A204.1 (cell line): ENCODE measurements at regions not wholly inside any gene's neighbourhood (a gene's known extent, or its start where the extent isn't known, plus 50 kb on each side); places are given as distances from the start of the nearest gene placed in this dataset.
"Not testable (repeated sequence)": the region's sequence is repeated elsewhere in the genome, so short reads cannot be mapped to it uniquely, and the experiment has no call there.

Source experiments
- FAIRE-seq: peaks from 2 replicates; lab custom pipeline; 2012; peaks lifted over from hg19 to GRCh38; lab: Jason Lieb, UNC

GRCh38 chr4:130814896-130815295 lies 1718.9 kb downstream of the C4orf33 start:
- FAIRE-seq, result no peak

GRCh38 chr4:130820448-130820847 lies 1724.5 kb downstream of the C4orf33 start:
- no peak for FAIRE-seq

- FAIRE-seq, result no peak
Measured at GRCh38 chr4:130825284-130825683, 1729.3 kb downstream of the C4orf33 start.

DNA sequence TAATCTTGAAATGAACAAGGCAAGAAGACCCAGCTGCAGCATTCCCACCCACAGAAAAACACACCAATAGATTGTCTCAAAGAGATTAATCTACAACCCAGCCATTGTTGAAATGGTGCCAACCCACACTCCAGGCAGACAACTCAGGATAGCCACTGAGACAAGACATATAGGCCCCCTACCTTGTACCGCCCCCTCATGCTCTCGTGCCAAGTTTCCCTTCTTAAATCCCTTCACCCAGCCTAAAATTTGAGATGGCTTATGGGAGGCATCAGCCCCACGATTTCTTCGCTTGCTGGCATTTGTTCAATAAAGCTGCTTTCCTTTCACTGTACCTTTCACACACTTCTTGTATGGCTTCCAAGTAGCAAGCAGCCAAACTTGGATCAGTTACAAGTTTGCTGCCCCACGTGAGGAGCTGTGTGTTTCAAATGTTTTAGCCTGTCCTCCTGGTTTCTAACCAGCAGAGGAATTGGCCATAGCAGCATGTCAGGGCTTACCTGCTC lies 1754.1 kb downstream of the C4orf33 start:
- FAIRE-seq, result no peak

DNA sequence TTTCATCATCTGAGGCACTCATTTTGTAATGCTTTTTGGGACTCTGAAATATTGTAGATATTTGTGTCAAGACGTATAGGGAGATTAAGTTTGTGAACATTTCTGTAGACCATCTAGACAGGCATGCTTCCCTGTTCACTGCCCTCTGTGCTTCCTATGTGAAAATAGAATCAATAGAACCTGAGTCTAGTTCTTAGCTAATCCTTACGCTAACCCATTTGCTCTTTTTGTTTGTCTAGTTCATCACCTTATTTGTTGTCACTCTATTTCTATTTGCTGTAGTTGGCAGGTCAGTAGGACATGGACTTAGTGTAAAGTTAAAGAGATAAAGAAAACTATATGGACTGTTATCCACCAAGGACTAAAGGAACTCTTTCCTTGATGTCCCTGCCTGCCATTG lies 1755.2 kb downstream of the C4orf33 start:
- FAIRE-seq, result no peak

GRCh38 chr4:130851932-130852331 lies 1756.0 kb downstream of the C4orf33 start:
- FAIRE-seq, result no peak

- FAIRE-seq, result no peak
Measured at GRCh38 chr4:130855533-130855932, 1759.6 kb downstream of the C4orf33 start.

DNA sequence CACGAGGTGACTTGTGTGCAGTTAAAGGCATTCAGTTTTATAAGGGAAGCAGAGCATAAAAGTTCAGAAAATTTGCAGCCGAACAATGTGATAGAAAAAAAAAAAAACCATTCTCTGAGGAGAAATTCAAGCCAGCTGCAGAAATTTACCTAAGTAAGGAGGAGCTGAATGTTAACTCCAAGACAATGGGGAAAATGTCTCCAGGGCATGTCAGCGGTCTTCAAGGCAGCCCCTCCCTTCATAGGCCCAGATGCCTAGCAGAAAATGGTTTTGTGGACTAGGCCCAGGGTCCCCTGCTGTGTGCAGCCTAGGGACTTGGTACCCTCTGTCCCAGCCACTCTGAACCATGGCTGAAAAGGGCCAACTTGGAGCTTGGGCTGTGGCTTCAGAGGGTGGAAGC lies 1764.0 kb downstream of the C4orf33 start:
- no peak for FAIRE-seq

- FAIRE-seq, result no peak
Measured at GRCh38 chr4:130896920-130897319, 1801.0 kb downstream of the C4orf33 start.

- no peak for FAIRE-seq
Measured at GRCh38 chr4:130901321-130901720, 1805.4 kb downstream of the C4orf33 start.

DNA sequence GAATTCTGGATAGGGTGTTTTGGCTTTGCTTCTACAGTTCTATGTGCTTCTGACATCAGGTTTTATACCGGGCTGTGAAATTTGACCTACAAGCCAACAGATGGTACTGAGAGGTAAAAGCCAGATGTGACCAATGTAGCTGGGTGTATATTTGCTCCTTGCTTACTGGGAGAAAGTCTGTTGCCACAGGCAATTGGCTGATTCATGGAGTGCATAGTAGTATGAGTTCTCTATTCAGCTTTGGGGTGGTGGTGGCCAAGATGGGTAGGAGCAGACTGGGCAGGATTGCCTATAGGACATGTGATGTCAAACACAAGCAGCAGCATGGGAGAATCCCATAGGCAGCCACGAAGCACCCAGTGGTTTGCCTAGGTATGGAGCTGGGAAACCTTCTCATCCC lies 1827.0 kb downstream of the C4orf33 start:
- FAIRE-seq, result no peak

- no peak for FAIRE-seq
Measured at GRCh38 chr4:130955520-130955919, 1859.6 kb downstream of the C4orf33 start.

GRCh38 chr4:130985371-130985770 lies 1889.4 kb downstream of the C4orf33 start:
- FAIRE-seq, result no peak

- FAIRE-seq, result peak; percentile 48
Measured at GRCh38 chr4:130995988-130996387, 1900.0 kb downstream of the C4orf33 start.

GRCh38 chr4:131001371-131001770 lies 1905.4 kb downstream of the C4orf33 start:
- no peak for FAIRE-seq

DNA sequence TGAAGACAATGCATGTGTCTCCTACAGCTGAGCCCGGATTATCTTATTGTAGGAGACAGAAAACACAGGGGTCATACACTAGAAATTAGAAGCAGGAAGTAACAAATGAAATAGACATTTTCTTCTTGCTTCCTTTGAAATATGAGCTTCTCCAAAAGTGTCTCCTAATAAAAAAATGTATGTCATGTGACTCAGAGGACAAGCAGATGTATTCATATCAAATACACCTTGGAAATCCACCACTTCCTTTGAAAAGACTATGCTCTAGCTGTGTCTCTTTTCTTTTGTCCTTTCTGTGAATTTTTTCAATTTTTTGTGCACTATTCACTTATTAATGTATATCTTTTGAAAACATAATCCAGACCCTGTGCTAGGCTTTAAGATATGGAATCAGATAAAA lies 1906.2 kb downstream of the C4orf33 start:
- no peak for FAIRE-seq

DNA sequence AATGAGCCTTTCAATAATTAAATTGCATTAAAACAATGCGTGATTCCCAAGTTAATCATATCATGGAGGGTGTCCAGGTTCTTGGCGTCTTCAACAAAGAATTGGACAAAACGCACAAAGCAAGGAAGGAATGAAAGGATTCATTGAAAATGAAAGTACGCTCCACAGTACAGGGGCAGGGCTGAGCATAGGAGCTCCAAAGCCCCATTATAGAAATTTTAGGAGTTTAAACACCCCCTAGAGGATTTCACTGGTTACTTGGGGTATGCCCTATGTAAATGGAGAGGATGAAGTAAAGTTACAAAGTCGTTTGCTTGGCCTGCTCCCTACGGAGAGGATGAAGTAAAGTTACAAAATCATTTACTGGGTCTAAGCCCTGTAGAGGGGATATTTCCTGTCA lies 1910.4 kb downstream of the C4orf33 start:
- peak; percentile 91 for FAIRE-seq

DNA sequence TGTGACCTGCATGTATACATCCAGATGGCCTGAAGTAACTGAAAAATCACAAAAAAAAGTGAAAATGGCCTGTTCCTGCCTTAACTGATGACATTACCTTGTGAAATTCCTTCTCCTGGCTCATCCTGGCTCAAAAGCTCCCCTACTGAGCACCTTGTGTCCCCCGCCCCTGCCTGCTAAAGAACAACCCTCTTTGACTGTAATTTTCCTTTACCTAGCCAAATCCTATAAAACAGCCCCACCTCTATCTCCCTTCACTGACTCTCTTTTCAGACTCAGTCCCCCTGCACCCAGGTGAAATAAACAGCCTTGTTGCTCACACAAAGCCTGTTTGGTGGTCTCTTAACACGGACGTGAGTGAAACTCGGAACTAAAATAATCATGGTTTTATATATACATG lies 1916.0 kb downstream of the C4orf33 start:
- not testable (repeated sequence) for FAIRE-seq

- peak; percentile 54 for FAIRE-seq
Measured at GRCh38 chr4:131013226-131013625, 1917.3 kb downstream of the C4orf33 start.

- FAIRE-seq, result no peak
Measured at GRCh38 chr4:131026771-131027170, 1930.8 kb downstream of the C4orf33 start.

- no peak for FAIRE-seq
Measured at GRCh38 chr4:131044368-131044767, 1948.4 kb downstream of the C4orf33 start.

- no peak for FAIRE-seq
Measured at GRCh38 chr4:131046821-131047220, 1950.9 kb downstream of the C4orf33 start.

- no peak for FAIRE-seq
Measured at GRCh38 chr4:131052646-131053045, 1956.7 kb downstream of the C4orf33 start.

- no peak for FAIRE-seq
Measured at GRCh38 chr4:131054489-131055019, 1958.6 kb downstream of the C4orf33 start.

GRCh38 chr4:131061734-131062133 lies 1965.8 kb downstream of the C4orf33 start:
- no peak for FAIRE-seq
